Natural killer cell treated with Interleukin-12 subunit alpha and Interleukin-12 subunit beta and Interleukin-15 and Interleukin-18, amount 100 ng/mL, for 72 hours (primary cell): ENCODE measurements at regions not wholly inside any gene's neighbourhood (a gene's known extent, or its start where the extent isn't known, plus 50 kb on each side); places are given as distances from the start of the nearest gene placed in this dataset.
"Not testable (repeated sequence)": the region's sequence is repeated elsewhere in the genome, so short reads cannot be mapped to it uniquely, and the experiment has no call there.

Experiments used
- ATAC-seq, 2 donors: fragments of 150-1000 bp; cut with Tn5 transposase in 1 of 2; sonication (Bioruptor Pico), chemical (Tn5 transposase) in 1 of 2; 2 replicates each; pipeline ENCODE4 v1.10.0; 2021
- DNase-seq: peaks from one replicate; pipeline ENCODE4 v3.0.0; 2022; ENCODE audit warnings: low spot score
- H3K27ac Mint-ChIP-seq, 2 donors: 1 replicate in 1 of 2; 2 replicates in 1 of 2; pipeline ENCODE4 v1.8.0; 2022; ENCODE audit warnings: mixed read lengths in 2 of 2, mild to moderate bottlenecking in 1 of 2, moderate library complexity in 1 of 2
- H3K27me3 Mint-ChIP-seq, 2 donors: 1 replicate in 1 of 2; 2 replicates in 1 of 2; pipeline ENCODE4 v1.8.0; 2022; ENCODE audit warnings: mixed read lengths in 2 of 2
- H3K36me3 Mint-ChIP-seq: one replicate; pipeline ENCODE4 v1.8.0; 2022; ENCODE audit warnings: mixed read lengths
- H3K4me1 Mint-ChIP-seq, 2 donors: 1 replicate in 1 of 2; 2 replicates in 1 of 2; pipeline ENCODE4 v1.8.0; 2022; ENCODE audit warnings: low read depth in 2 of 2, mixed read lengths in 2 of 2, mild to moderate bottlenecking in 1 of 2
- H3K4me3 Mint-ChIP-seq: one replicate; pipeline ENCODE4 v1.8.0; 2022; ENCODE audit warnings: mixed read lengths
- H3K9me3 Mint-ChIP-seq: 2 replicates; pipeline ENCODE4 v1.8.0; 2022; ENCODE audit warnings: mixed read lengths

GRCh38 chr1:82788660-82789059, 987.9 kb downstream of the ADGRL2 start:
- Mint-ChIP-seq H3K27me3 (no peaks in the 10 kb centered on the region), H3K4me3 (no peak overlapping the region), H3K27ac (no peak overlapping the region), H3K9me3 (peaks cover 21% of the 10 kb centered on the region), H3K4me1 (no peaks in the 10 kb centered on the region), H3K36me3 (no peaks in the 10 kb centered on the region)
- DNase-seq (no peak), ATAC-seq (no peak)

- no peaks in the 10 kb centered on the region for H3K27me3 Mint-ChIP-seq
- no peak overlapping the region for H3K4me3 Mint-ChIP-seq
- H3K36me3 Mint-ChIP-seq = no peaks in the 10 kb centered on the region
- H3K27ac Mint-ChIP-seq = no peak overlapping the region
- H3K9me3 Mint-ChIP-seq = peaks cover 21% of the 10 kb centered on the region
- DNase-seq (no peak), ATAC-seq (no peak)
- H3K4me1 Mint-ChIP-seq = peaks cover 0 to 2% of the 10 kb centered on the region in 2 donors
These were observed 987.3 kb downstream of the ADGRL2 start for GRCh38 chr1:82788038-82788437.

DNA sequence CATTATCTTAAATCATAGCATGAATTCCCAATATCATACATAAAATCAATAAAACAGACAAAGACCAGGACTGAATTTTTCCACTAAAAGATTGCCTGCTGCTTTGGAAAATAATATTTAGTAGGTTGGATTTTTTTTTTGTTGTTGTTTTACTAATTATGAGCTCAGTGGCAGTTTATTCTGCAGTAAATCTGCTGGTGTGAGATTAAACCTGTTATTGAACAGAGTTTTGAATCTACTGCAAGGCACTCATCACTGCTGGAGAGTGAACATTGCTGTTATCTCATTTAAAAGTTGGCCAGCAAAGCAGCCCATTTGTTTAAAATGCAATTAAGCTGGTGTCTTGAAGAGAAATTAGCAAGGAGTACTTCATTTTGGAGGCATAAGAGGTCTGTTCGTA, 986.1 kb downstream of the ADGRL2 start:
- no peak for DNase-seq
- H3K36me3 Mint-ChIP-seq = no peaks in the 10 kb centered on the region
- no peak for ATAC-seq
- no peak overlapping the region for H3K27ac Mint-ChIP-seq
- no peak overlapping the region for H3K4me3 Mint-ChIP-seq
- H3K4me1 Mint-ChIP-seq = peaks cover 0 to 3% of the 10 kb centered on the region in 2 donors
- H3K27me3 Mint-ChIP-seq = no peaks in the 10 kb centered on the region
- peaks cover 21% of the 10 kb centered on the region for H3K9me3 Mint-ChIP-seq

- ATAC-seq (no peak), DNase-seq (no peak)
- H3K4me1 Mint-ChIP-seq = peaks cover 0 to 3% of the 10 kb centered on the region in 2 donors
- no peak overlapping the region for H3K4me3 Mint-ChIP-seq
- H3K27me3 Mint-ChIP-seq = no peaks in the 10 kb centered on the region
- H3K36me3 Mint-ChIP-seq = no peaks in the 10 kb centered on the region
- no peak overlapping the region for H3K27ac Mint-ChIP-seq
- H3K9me3 Mint-ChIP-seq = peaks cover 13% of the 10 kb centered on the region
These were observed 984.6 kb downstream of the ADGRL2 start for GRCh38 chr1:82785268-82785790.

DNA sequence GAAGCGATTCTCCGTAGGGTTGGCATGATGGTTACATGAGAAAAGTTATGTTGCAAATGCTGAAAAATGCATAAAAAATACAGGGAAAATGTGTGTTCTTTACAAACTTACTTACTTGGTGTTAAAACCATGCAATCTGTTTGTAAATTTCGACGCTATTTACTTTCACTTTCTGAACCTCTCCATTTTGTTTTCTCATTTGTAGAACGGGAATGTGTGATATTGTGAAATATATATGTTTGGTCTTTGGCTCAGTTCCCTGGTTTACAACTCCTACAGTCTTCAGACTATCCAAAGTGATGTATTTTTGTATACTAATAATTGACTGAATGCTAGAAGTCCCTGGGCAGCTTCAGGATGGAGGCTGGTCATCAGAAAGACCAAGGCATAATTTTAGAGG, 982.3 kb downstream of the ADGRL2 start:
- Mint-ChIP-seq H3K36me3 (no peaks in the 10 kb centered on the region), H3K9me3 (peaks cover 9% of the 10 kb centered on the region), H3K27me3 (no peaks in the 10 kb centered on the region), H3K27ac (no peak overlapping the region), H3K4me3 (no peak overlapping the region), H3K4me1 (peaks cover 0 to 3% of the 10 kb centered on the region in 2 donors)
- DNase-seq (no peak), ATAC-seq (no peak)

DNA sequence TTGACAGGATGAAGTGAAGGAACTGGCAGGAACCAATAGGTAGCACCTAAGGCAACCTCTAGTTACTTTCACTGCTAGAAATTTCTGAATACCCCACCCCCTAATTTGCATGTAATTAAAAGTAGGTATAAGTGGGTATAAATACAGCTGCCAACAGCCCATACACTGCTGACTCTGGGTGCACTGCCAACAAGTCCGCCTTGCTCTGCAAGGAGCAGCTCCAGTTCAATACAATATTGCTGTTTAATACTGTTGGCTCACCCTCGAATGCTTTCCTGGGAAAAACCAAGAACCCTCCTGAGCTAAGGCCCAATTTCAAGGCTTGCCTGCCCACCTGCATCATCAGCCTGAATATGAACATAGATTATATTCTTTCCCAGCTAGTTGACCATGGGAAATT, 981.9 kb downstream of the ADGRL2 start:
- DNase-seq = no peak
- Mint-ChIP-seq H3K4me3 (no peak overlapping the region), H3K9me3 (peaks cover 9% of the 10 kb centered on the region), H3K27ac (no peak overlapping the region), H3K36me3 (no peaks in the 10 kb centered on the region), H3K27me3 (no peaks in the 10 kb centered on the region), H3K4me1 (peaks cover 0 to 3% of the 10 kb centered on the region in 2 donors)
- ATAC-seq = no peak

- DNase-seq = no peak
- Mint-ChIP-seq H3K27ac (no peak overlapping the region), H3K4me1 (peaks cover 0 to 3% of the 10 kb centered on the region in 2 donors), H3K36me3 (peaks cover 3% of the 10 kb centered on the region), H3K27me3 (no peaks in the 10 kb centered on the region), H3K9me3 (no peaks in the 10 kb centered on the region), H3K4me3 (no peak overlapping the region)
- ATAC-seq = no peak
These were observed 977.9 kb downstream of the ADGRL2 start for GRCh38 chr1:82778612-82779011.

GRCh38 chr1:82777240-82777639, 976.5 kb downstream of the ADGRL2 start:
- no peaks in the 10 kb centered on the region for H3K4me1 Mint-ChIP-seq
- ATAC-seq (no peak), DNase-seq (no peak)
- no peaks in the 10 kb centered on the region for H3K9me3 Mint-ChIP-seq
- no peak overlapping the region for H3K27ac Mint-ChIP-seq
- H3K27me3 Mint-ChIP-seq = no peaks in the 10 kb centered on the region
- H3K4me3 Mint-ChIP-seq = no peak overlapping the region
- H3K36me3 Mint-ChIP-seq = peaks cover 4% of the 10 kb centered on the region

DNA sequence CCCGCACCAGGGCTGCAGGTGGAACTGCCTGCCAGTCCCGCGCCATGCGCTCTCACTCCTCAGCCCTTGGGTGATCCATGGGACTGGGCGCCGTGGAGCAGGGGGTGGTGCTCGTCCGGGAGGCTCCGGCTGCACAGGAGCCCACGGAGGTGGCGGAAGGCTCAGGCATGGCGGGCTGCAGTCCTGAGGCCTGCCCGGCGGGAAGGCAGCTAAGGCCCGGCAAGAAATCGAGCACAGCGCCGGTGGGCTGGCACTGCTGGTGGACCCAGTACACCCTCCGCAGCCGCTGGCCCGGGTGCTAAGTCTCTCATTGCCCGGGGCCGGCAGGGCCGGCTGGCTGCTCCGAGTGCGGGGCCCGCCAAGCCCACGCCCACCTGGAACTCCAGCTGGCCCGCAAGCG, 976.0 kb downstream of the ADGRL2 start:
- not testable (repeated sequence) for DNase-seq, H3K9me3 Mint-ChIP-seq, ATAC-seq, H3K4me1 Mint-ChIP-seq, H3K27ac Mint-ChIP-seq, H3K27me3 Mint-ChIP-seq, H3K36me3 Mint-ChIP-seq, H3K4me3 Mint-ChIP-seq

DNA sequence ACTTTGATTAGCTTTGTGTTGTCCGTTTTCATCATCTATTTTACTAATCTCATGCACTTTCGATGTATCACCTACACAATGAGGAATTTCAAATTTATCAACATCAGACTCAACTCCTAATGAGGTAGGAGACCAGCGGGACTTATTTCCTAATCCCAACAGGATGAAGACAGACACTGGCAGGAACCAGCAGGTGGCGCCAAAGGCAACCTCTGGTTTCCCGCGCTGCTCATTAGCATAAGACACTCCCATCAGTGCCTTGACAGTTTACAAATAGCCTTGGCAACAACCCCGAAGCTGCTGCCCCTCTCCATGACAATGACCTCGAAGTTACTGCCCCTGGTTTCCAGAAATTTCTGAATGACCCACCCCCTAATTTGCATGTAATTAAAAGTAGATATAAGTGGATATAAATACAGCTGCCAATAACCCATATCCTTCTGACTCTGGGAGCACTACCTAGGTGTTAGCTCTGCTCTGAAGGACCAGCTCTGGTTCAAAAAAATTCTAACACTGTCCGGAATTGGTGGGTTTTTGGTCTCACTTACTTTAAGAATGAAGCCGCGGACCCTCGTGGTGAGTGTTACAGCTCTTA, 974.8 kb downstream of the ADGRL2 start:
- no peak overlapping the region for H3K27ac Mint-ChIP-seq
- H3K27me3 Mint-ChIP-seq = no peaks in the 10 kb centered on the region
- H3K4me3 Mint-ChIP-seq = no peak overlapping the region
- peaks cover 4% of the 10 kb centered on the region for H3K36me3 Mint-ChIP-seq
- H3K4me1 Mint-ChIP-seq = no peaks in the 10 kb centered on the region
- DNase-seq (no peak), ATAC-seq (no peak)
- peaks cover 5% of the 10 kb centered on the region for H3K9me3 Mint-ChIP-seq

DNA sequence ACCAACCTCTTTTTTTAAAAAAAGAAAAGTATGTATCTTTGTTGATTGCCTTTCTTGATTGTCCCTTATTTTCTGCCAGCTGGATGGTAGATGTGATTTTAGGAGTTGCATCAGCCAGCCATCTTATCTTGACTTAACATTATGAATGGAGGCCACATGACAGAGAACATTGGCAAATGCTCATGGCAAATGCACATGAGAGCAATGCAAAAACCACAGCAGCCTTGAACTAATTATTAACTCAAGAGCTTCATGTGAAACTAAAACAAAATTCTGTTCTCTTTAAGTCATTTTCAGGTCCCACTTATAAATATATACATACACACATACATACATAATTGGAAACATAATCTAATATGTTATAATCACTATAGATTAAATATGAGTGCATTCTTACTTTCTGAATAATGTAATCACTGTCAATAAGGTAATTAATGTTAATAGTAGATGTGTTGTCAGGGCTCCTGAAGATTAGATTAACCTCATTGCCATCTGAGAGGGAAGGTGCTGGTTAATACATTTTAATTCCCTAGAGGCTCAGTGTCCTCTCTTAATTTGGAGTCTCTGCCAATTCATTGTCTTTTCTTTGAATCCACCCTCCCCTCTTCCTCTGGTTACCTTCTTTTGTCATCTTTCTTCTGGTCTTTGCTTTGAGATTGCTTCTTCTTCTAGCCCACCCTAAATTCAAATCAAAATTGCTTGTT, 962.2 kb downstream of the ADGRL2 start:
- DNase-seq (no peak), ATAC-seq (no peak)
- peaks cover 20% of the 10 kb centered on the region for H3K9me3 Mint-ChIP-seq
- no peaks in the 10 kb centered on the region for H3K4me1 Mint-ChIP-seq
- H3K27ac Mint-ChIP-seq = no peak overlapping the region
- H3K27me3 Mint-ChIP-seq = no peaks in the 10 kb centered on the region
- H3K36me3 Mint-ChIP-seq = no peaks in the 10 kb centered on the region
- no peak overlapping the region for H3K4me3 Mint-ChIP-seq

DNA sequence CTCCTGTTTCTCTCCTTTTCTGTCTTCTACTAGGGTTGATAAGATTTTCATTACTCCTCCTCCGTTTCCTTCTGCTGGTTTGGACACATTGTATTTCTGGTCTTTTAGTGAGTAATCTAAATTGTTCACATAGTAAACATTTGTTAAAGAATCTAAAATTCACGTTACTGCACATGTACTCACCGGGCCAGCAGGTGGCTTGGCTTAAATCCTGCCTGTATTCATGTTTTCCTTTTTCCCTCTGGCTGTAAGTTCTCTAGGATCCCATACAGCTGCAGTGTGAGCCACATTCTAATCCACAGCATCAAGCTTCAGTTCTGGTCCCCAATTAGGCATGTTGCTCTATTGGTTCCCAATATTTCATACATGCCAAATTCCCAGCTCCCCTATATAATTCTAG, 958.3 kb downstream of the ADGRL2 start:
- H3K36me3 Mint-ChIP-seq = peaks cover 1% of the 10 kb centered on the region
- ATAC-seq (no peak), DNase-seq (no peak)
- H3K27ac Mint-ChIP-seq = no peak overlapping the region
- H3K9me3 Mint-ChIP-seq = peaks cover 9% of the 10 kb centered on the region
- no peak overlapping the region for H3K4me3 Mint-ChIP-seq
- H3K27me3 Mint-ChIP-seq = no peaks in the 10 kb centered on the region
- no peaks in the 10 kb centered on the region for H3K4me1 Mint-ChIP-seq

- Mint-ChIP-seq H3K36me3 (peaks cover 5% of the 10 kb centered on the region), H3K4me1 (no peaks in the 10 kb centered on the region), H3K4me3 (no peak overlapping the region), H3K9me3 (peaks cover 9% of the 10 kb centered on the region), H3K27ac (no peak overlapping the region), H3K27me3 (no peaks in the 10 kb centered on the region)
- no peak for ATAC-seq
- DNase-seq = no peak
These were observed 954.9 kb downstream of the ADGRL2 start for GRCh38 chr1:82755671-82756070.

DNA sequence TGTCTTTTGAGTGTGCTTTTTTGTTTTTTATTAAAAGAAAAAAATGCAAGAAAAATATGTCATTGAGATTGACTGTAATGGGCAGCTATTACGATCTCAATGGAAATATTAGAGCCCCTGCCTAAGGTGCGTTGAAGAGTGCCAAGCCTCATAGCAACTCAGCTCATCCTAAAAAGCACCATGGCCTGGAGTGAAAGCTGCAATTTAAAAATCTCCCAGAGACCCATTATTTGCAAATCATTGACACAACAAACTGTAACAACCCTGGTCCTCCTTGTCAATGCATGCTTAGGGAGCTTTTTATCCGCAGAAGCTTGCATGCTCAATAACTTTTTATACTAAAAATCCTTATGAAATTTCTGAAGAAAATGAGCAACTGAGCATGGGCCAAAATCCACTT, 954.5 kb downstream of the ADGRL2 start:
- DNase-seq (no peak), ATAC-seq (no peak)
- peaks cover 5% of the 10 kb centered on the region for H3K36me3 Mint-ChIP-seq
- no peak overlapping the region for H3K27ac Mint-ChIP-seq
- H3K4me3 Mint-ChIP-seq = no peak overlapping the region
- peaks cover 9% of the 10 kb centered on the region for H3K9me3 Mint-ChIP-seq
- no peaks in the 10 kb centered on the region for H3K4me1 Mint-ChIP-seq
- no peaks in the 10 kb centered on the region for H3K27me3 Mint-ChIP-seq
